Ectodermal cell (in vitro differentiated cells): ENCODE measurements at regions not wholly inside any gene's neighbourhood (a gene's known extent, or its start where the extent isn't known, plus 50 kb on each side); places are given as distances from the start of the nearest gene placed in this dataset.

Experiments
- H3K27ac ChIP-seq: 2 replicates; pipeline ENCODE4 v1.7.0; 2013; ENCODE audit warnings: mild to moderate bottlenecking, low read depth, low read length; ENCODE audit not compliant: insufficient read depth, poor library complexity, severe bottlenecking
- H3K27me3 ChIP-seq: 2 replicates; pipeline ENCODE4 v1.7.0; 2013; ENCODE audit warnings: mild to moderate bottlenecking, low read length; ENCODE audit not compliant: insufficient read depth, control insufficient read depth, poor library complexity, severe bottlenecking
- H3K36me3 ChIP-seq: one replicate; pipeline ENCODE4 v1.7.0; 2013; ENCODE audit warnings: low read length; ENCODE audit not compliant: control insufficient read depth, insufficient read depth
- H3K4me1 ChIP-seq: one replicate; pipeline ENCODE4 v1.7.0; 2013; ENCODE audit warnings: low read length; ENCODE audit not compliant: control insufficient read depth, insufficient read depth
- H3K4me3 ChIP-seq: 2 replicates; pipeline ENCODE4 v1.7.0; 2013; ENCODE audit warnings: low read depth, low read length, control low read depth; ENCODE audit not compliant: insufficient read depth
- H3K9me3 ChIP-seq: 2 replicates; pipeline ENCODE4 v1.7.0; 2013; ENCODE audit warnings: mild to moderate bottlenecking, low read length, moderate library complexity; ENCODE audit not compliant: control insufficient read depth
- WGBS, 2 experiments: methylation state at CpG; one replicate each; pipeline ENCODE4 v1.1.7; 2013; ENCODE audit warnings: missing lambda C conversion rate in 2 of 2; 5-methylcytosine and 5-hydroxymethylcytosine counted together

- Histone ChIP-seq H3K9me3 (no peaks in the 10 kb centered on the region), H3K27me3 (no peaks in the 10 kb centered on the region), H3K4me1 (no peaks in the 10 kb centered on the region), H3K4me3 (no peak overlapping the region), H3K27ac (no peak overlapping the region), H3K36me3 (no peaks in the 10 kb centered on the region)
- 87 to 90% methylated on average over 4 of the region's 4 CpGs for WGBS, 2 experiments
Measured at GRCh38 chr5:118195211-118195610, 793.1 kb downstream of the DTWD2 start.

- H3K9me3 ChIP-seq: no peaks in the 10 kb centered on the region
- no peaks in the 10 kb centered on the region for H3K36me3 ChIP-seq
- 98 to 100% methylated on average over 2 of the region's 2 CpGs for WGBS, 2 experiments
- H3K4me1 ChIP-seq: no peaks in the 10 kb centered on the region
- H3K4me3 ChIP-seq: no peak overlapping the region
- no peak overlapping the region for H3K27ac ChIP-seq
- no peaks in the 10 kb centered on the region for H3K27me3 ChIP-seq
Measured at GRCh38 chr5:118193194-118193905, 795.0 kb downstream of the DTWD2 start.

- H3K9me3 ChIP-seq: no peaks in the 10 kb centered on the region
- no peaks in the 10 kb centered on the region for H3K36me3 ChIP-seq
- no peaks in the 10 kb centered on the region for H3K27me3 ChIP-seq
- no peaks in the 10 kb centered on the region for H3K4me1 ChIP-seq
- H3K27ac ChIP-seq: no peak overlapping the region
- WGBS, 2 experiments: 83 to 86% methylated on average over 3 of the region's 3 CpGs
- H3K4me3 ChIP-seq: no peak overlapping the region
Measured at GRCh38 chr5:118185018-118185417, 803.3 kb downstream of the DTWD2 start.

GRCh38 chr5:118176146-118176545 lies 812.2 kb downstream of the DTWD2 start:
- no peaks in the 10 kb centered on the region for H3K27me3 ChIP-seq
- no peaks in the 10 kb centered on the region for H3K36me3 ChIP-seq
- no peak overlapping the region for H3K4me3 ChIP-seq
- H3K27ac ChIP-seq: no peak overlapping the region
- H3K4me1 ChIP-seq: no peaks in the 10 kb centered on the region
- H3K9me3 ChIP-seq: no peaks in the 10 kb centered on the region

GRCh38 chr5:118174671-118175070 lies 813.7 kb downstream of the DTWD2 start:
- Histone ChIP-seq H3K27ac (no peak overlapping the region), H3K9me3 (no peaks in the 10 kb centered on the region), H3K4me1 (no peaks in the 10 kb centered on the region), H3K4me3 (no peak overlapping the region), H3K36me3 (no peaks in the 10 kb centered on the region), H3K27me3 (no peaks in the 10 kb centered on the region)
- 100% methylated on average over 2 of the region's 3 CpGs; no CpG with 5 or more reads in 1 of the 2 experiments for WGBS, 2 experiments

- H3K9me3 ChIP-seq: no peaks in the 10 kb centered on the region
- no peak overlapping the region for H3K27ac ChIP-seq
- H3K36me3 ChIP-seq: no peaks in the 10 kb centered on the region
- H3K27me3 ChIP-seq: no peaks in the 10 kb centered on the region
- no peak overlapping the region for H3K4me3 ChIP-seq
- WGBS, 2 experiments: 94 to 98% methylated on average over 5 of the region's 5 CpGs
- H3K4me1 ChIP-seq: no peaks in the 10 kb centered on the region
Measured at GRCh38 chr5:118173340-118173739, 815.0 kb downstream of the DTWD2 start.

GRCh38 chr5:118165619-118166018 lies 822.7 kb downstream of the DTWD2 start:
- H3K9me3 ChIP-seq: no peaks in the 10 kb centered on the region
- no peaks in the 10 kb centered on the region for H3K4me1 ChIP-seq
- 84 to 100% methylated on average over 1 to 2 of the region's 2 CpGs for WGBS, 2 experiments
- H3K4me3 ChIP-seq: no peak overlapping the region
- H3K27me3 ChIP-seq: no peaks in the 10 kb centered on the region
- H3K36me3 ChIP-seq: no peaks in the 10 kb centered on the region
- H3K27ac ChIP-seq: no peak overlapping the region

- H3K27ac ChIP-seq: no peak overlapping the region
- H3K9me3 ChIP-seq: no peaks in the 10 kb centered on the region
- H3K4me1 ChIP-seq: no peaks in the 10 kb centered on the region
- no peaks in the 10 kb centered on the region for H3K27me3 ChIP-seq
- 97 to 99% methylated on average over 4 to 5 of the region's 5 CpGs for WGBS, 2 experiments
- no peaks in the 10 kb centered on the region for H3K36me3 ChIP-seq
- no peak overlapping the region for H3K4me3 ChIP-seq
Measured at GRCh38 chr5:118156181-118156580, 832.2 kb downstream of the DTWD2 start.

- Histone ChIP-seq H3K36me3 (no peaks in the 10 kb centered on the region), H3K27me3 (no peaks in the 10 kb centered on the region)
- 88 to 95% methylated on average over 3 of the region's 3 CpGs for WGBS, 2 experiments
Measured at GRCh38 chr5:118146824-118147223, 841.5 kb downstream of the DTWD2 start.

GRCh38 chr5:118144540-118144939 lies 843.8 kb downstream of the DTWD2 start:
- no peaks in the 10 kb centered on the region for H3K4me1 ChIP-seq
- WGBS, 2 experiments: 80 to 100% methylated on average over 1 of the region's 2 CpGs
- H3K27ac ChIP-seq: no peak overlapping the region
- no peaks in the 10 kb centered on the region for H3K9me3 ChIP-seq
- no peaks in the 10 kb centered on the region for H3K36me3 ChIP-seq
- H3K27me3 ChIP-seq: no peaks in the 10 kb centered on the region
- H3K4me3 ChIP-seq: no peak overlapping the region

More at GRCh38 chr5:118146824-118147223, 841.5 kb downstream of the DTWD2 start:
- H3K4me1 ChIP-seq: no peaks in the 10 kb centered on the region
- no peak overlapping the region for H3K4me3 ChIP-seq
- H3K27ac ChIP-seq: no peak overlapping the region
- H3K9me3 ChIP-seq: no peaks in the 10 kb centered on the region
